ENCODE measurements at regions not wholly inside any gene's neighbourhood (a gene's known extent, or its start where the extent isn't known, plus 50 kb on each side); places are given as distances from the start of the nearest gene placed in this dataset.

- no peak for TF ChIP-seq GABPA (IDR thresholded peaks at IDR 0.05; ENCODE audit: borderline replicate concordance, insufficient read depth, low read length)
- TF ChIP-seq CHD2 (IDR thresholded peaks at IDR 0.05; ENCODE audit: low read length), result no peak
- TF ChIP-seq POLR2AphosphoS5 (IDR thresholded peaks at IDR 0.05; ENCODE audit: low read depth, low read length), result no peak
Measured at GRCh38 chr12:18805516-18806248, 67.8 kb downstream of the CAPZA3 start.

Data from H1 (cell line).